K562 (cell line): ENCODE measurements at regions not wholly inside any gene's neighbourhood (a gene's known extent, or its start where the extent isn't known, plus 50 kb on each side); places are given as distances from the start of the nearest gene placed in this dataset.

ENCODE experiments used
- ATAC-seq: fragments of 200-7000 bp; cut with Tn5 transposase; 3 replicates; pipeline ENCODE4 v1.9.1; 2020; ENCODE audit warnings: moderate library complexity
- BruUV-seq: library from RNA; stranded (reverse); fragments of 400-500 nt; replicated peaks from 2 replicates; lab custom pipeline; 2021; lab: Mats Ljungman, UMichigan
- CTCF ChIA-PET: fragments of 300-600 bp; formaldehyde crosslinking; extraction: SDS; loops from one replicate; lab custom pipeline; 2021; ENCODE audit warnings: low intra/inter-chr PET ratio; lab: Yijun Ruan, JAX
- POLR2A ChIA-PET: fragments of 300-600, 350-650 bp; sonication (Branson Sonifier 250); formaldehyde crosslinking; extraction: SDS; loops from one replicate; lab custom pipeline; 2021; ENCODE audit warnings: antibody characterized with exemption, inconsistent platforms; lab: Yijun Ruan, JAX
- DNase-seq, 4 experiments: peaks; one replicate each; pipeline versions ENCODE4 v3.0.0 to v3.0.0-alpha.2; 2011 to 2018; ENCODE audit warnings: low spot score in 3 of 4, mixed read lengths in 3 of 4; ENCODE audit errors: extremely low read depth in 1 of 4
- FAIRE-seq: peaks from 2 replicates; lab custom pipeline; 2011; peaks lifted over from hg19 to GRCh38; lab: Jason Lieb, UNC
- H2AFZ ChIP-seq: 2 replicates; pipeline ENCODE4 v1.6.0; 2011; ENCODE audit warnings: low read depth, low read length, control low read depth, inconsistent platforms
- H3K27ac ChIP-seq: fragments of 200-600 bp; 3 replicates; pipeline ENCODE4 v1.8.0; 2011; ENCODE audit warnings: low read depth, mild to moderate bottlenecking, control low read depth, inconsistent platforms, low read length, moderate library complexity, mixed read lengths; ENCODE audit errors: extremely low read depth
- H3K27me3 ChIP-seq, 2 experiments: fragments of 300-600 bp in 1 of 2; 2 replicates in 1 of 2; 3 replicates in 1 of 2; pipeline versions ENCODE4 v1.6.0 to v1.8.0; 2011; ENCODE audit warnings: inconsistent platforms in 2 of 2, low read length in 2 of 2, mild to moderate bottlenecking in 1 of 2, mixed read lengths in 1 of 2, moderate library complexity in 1 of 2; ENCODE audit not compliant: control insufficient read depth in 2 of 2, insufficient read depth in 2 of 2
- H3K36me3 ChIP-seq: fragments of 300-600 bp; 3 replicates; pipeline ENCODE4 v1.8.0; 2011; ENCODE audit warnings: mild to moderate bottlenecking, low read length, inconsistent platforms; ENCODE audit not compliant: control insufficient read depth, insufficient read depth
- H3K4me1 ChIP-seq, 2 experiments: fragments of 200-600 bp in 1 of 2; replicated peaks in 1 of 2; 2 replicates in 1 of 2; 3 replicates in 1 of 2; pipeline versions ENCODE4 v1.5.1 to v1.8.0; 2011; ENCODE audit warnings: inconsistent platforms in 2 of 2, low read length in 2 of 2, mild to moderate bottlenecking in 1 of 2, mixed read lengths in 1 of 2, moderate library complexity in 1 of 2; ENCODE audit not compliant: control insufficient read depth in 2 of 2, insufficient read depth in 2 of 2
- H3K4me2 ChIP-seq: 2 replicates; pipeline ENCODE4 v1.6.1; 2011; ENCODE audit warnings: low read length, control low read depth, inconsistent platforms, mixed read lengths; ENCODE audit not compliant: insufficient read depth
- H3K4me3 ChIP-seq: fragments of 200-600 bp; sonication (generic), shearing (Covaris generic); 2 replicates; pipeline ENCODE4 v1.5.1; 2016; ENCODE audit warnings: control low read depth, inconsistent platforms
- H3K79me2 ChIP-seq: fragments of 200-600 bp; 3 replicates; pipeline ENCODE4 v1.8.0; 2011; ENCODE audit warnings: low read length, inconsistent platforms; ENCODE audit not compliant: control insufficient read depth, insufficient read depth
- H3K9ac ChIP-seq, 2 experiments: 2 replicates each; pipeline versions ENCODE4 v1.6.0 to v1.6.1; 2011; ENCODE audit warnings: low read depth in 2 of 2, low read length in 2 of 2, control low read depth in 1 of 2, inconsistent platforms in 1 of 2, mild to moderate bottlenecking in 1 of 2, mixed read lengths in 1 of 2; ENCODE audit not compliant: insufficient read depth in 1 of 2
- H3K9me1 ChIP-seq: one replicate; pipeline ENCODE4 v1.6.0; 2011; ENCODE audit warnings: inconsistent platforms, mild to moderate bottlenecking, low read length, moderate library complexity; ENCODE audit not compliant: control insufficient read depth, insufficient read depth
- H3K9me3 ChIP-seq: replicated peaks from 2 replicates; pipeline ENCODE4 v1.5.1; 2011; ENCODE audit warnings: low read depth, low read length, inconsistent platforms; ENCODE audit not compliant: control insufficient read depth, insufficient read depth
- H4K20me1 ChIP-seq: replicated peaks from 2 replicates; pipeline ENCODE4 v1.6.1; 2011; ENCODE audit warnings: low read length, inconsistent platforms, mixed read lengths; ENCODE audit not compliant: control insufficient read depth, insufficient read depth
- CBFA2T3 ChIP-seq: fragments of 450-650 bp; IDR thresholded peaks from 2 replicates; pipeline ENCODE4 v1.6.1; 2017
- CCNT2 ChIP-seq: IDR thresholded peaks from 2 replicates; pipeline ENCODE4 v1.6.1; 2011; ENCODE audit warnings: borderline replicate concordance, low read depth, mild to moderate bottlenecking, moderate library complexity, mixed read lengths, low read length; ENCODE audit not compliant: insufficient read length; ENCODE audit errors: extremely low read depth
- DMBX1 ChIP-seq: fragments of 250-450 bp; sonication (Bioruptor Pico); IDR thresholded peaks from 2 replicates; pipeline ENCODE4 v1.8.0; 2022; ENCODE audit warnings: inconsistent platforms, mild to moderate bottlenecking, moderate library complexity, borderline replicate concordance
- KDM2B ChIP-seq: fragments of 250-450 bp; sonication (Bioruptor Pico); IDR thresholded peaks from 2 replicates; pipeline ENCODE4 v1.8.0; 2021; ENCODE audit warnings: mild to moderate bottlenecking, moderate library complexity
- NFE2 ChIP-seq: IDR thresholded peaks from 2 replicates; pipeline ENCODE4 v1.6.1; 2014; ENCODE audit warnings: antibody characterized with exemption, low read depth
- RBM14 ChIP-seq: fragments of 200-400 bp; formaldehyde crosslinking; IDR thresholded peaks from 2 replicates; pipeline ENCODE4 v1.6.1; 2018; ENCODE audit warnings: low read depth, mild to moderate bottlenecking, low read length, moderate library complexity, borderline replicate concordance; ENCODE audit not compliant: insufficient read depth
- RBM34 ChIP-seq: fragments of 200-400 bp; formaldehyde crosslinking; IDR thresholded peaks from 2 replicates; pipeline ENCODE4 v1.6.1; 2018; ENCODE audit warnings: low read length, borderline replicate concordance; ENCODE audit not compliant: insufficient read depth
- RHOXF2B ChIP-seq: fragments of 250-450 bp; sonication (Bioruptor Pico); conservative IDR thresholded peaks from 2 replicates; pipeline ENCODE4 v1.5.1; 2021
- SMAD2 ChIP-seq: fragments of 150-350 bp; IDR thresholded peaks from 2 replicates; pipeline ENCODE4 v1.6.1; 2014; ENCODE audit warnings: low read depth, mild to moderate bottlenecking, low read length
- SRSF9 ChIP-seq: fragments of 200-400 bp; formaldehyde crosslinking; IDR thresholded peaks from 2 replicates; pipeline ENCODE4 v1.6.1; 2017; ENCODE audit warnings: low read depth, low read length, borderline replicate concordance
- ZNF384 ChIP-seq: IDR thresholded peaks from 2 replicates; pipeline ENCODE4 v1.6.1; 2012; ENCODE audit warnings: low read depth, low read length, improper control_type of control experiment
- ZNF436 ChIP-seq: fragments of 250-450, 450-650 bp; sonication (Bioruptor Pico); formaldehyde crosslinking; IDR thresholded peaks from 2 replicates; pipeline ENCODE4 v1.7.0; 2020; ENCODE audit warnings: mild to moderate bottlenecking
- ZNF75A ChIP-seq: fragments of 450-650 bp; formaldehyde crosslinking; IDR thresholded peaks from 2 replicates; pipeline ENCODE4 v1.4.0; 2020; ENCODE audit warnings: mild to moderate bottlenecking
- WGBS: fragments of 100-300 bp; shearing (Covaris generic); methylation state at CpG from one replicate; pipeline ENCODE4 v1.1.6; 2016; ENCODE audit warnings: low coverage, mixed read lengths; ENCODE audit not compliant: insufficient coverage; ENCODE audit errors: missing lambda C conversion rate; 5-methylcytosine and 5-hydroxymethylcytosine counted together
- in situ Hi-C: fragments of 300-500 bp; cut with MboI; formaldehyde crosslinking; loops from 4 replicates; pipeline ENCODE4 v1.15.0; 2018; ENCODE audit warnings: inconsistent platforms, mixed read lengths
- intact Hi-C: fragments of 100-400 bp; cut with micrococcal nuclease; formaldehyde crosslinking; loops from 2 replicates; pipeline ENCODE4 v1.14.2; 2022

- 0% methylated on average over 1 of the region's 1 CpG for WGBS
- no peaks in the 10 kb centered on the region; a peak in 1 of 5 replicates for H3K27me3 ChIP-seq
- no peaks in the 10 kb centered on the region for H3K4me1 ChIP-seq
- no peak for ATAC-seq
- in situ Hi-C loops = no loop called here
- ChIA-PET CTCF (no interaction called here), POLR2A (interaction anchor here (1.0 kb wide), 1 partner anchor 13 kb away, joined by 3 read pairs; no protein-coding TSS in a partner anchor)
- no peak overlapping the region for H3K9ac ChIP-seq
- no peak for DNase-seq
- intact Hi-C loops = no loop called here
- no peak overlapping the region for H2AFZ ChIP-seq
- FAIRE-seq = no peak
- H3K79me2 ChIP-seq = no peaks in the 10 kb centered on the region
- no peaks in the 10 kb centered on the region for H3K36me3 ChIP-seq
- no TSS peak for BruUV-seq
- no peaks in the 10 kb centered on the region for H3K9me1 ChIP-seq
- H3K27ac ChIP-seq = no peak overlapping the region
- TF ChIP-seq RBM34 = no peak
- TF ChIP-seq CBFA2T3 = no peak
- TF ChIP-seq RHOXF2B (CRISPR knock-in tag) = no peak
- no peak for TF ChIP-seq SRSF9
- TF ChIP-seq DMBX1 (CRISPR knock-in tag) = no peak
- no peak for TF ChIP-seq CCNT2
- TF ChIP-seq ZNF436 = no peak
- no peak for TF ChIP-seq RBM14
- no peak for TF ChIP-seq ZNF384
- TF ChIP-seq NFE2 = no peak
- no peak for TF ChIP-seq SMAD2
- no peak for TF ChIP-seq KDM2B (CRISPR knock-in tag)
- no peak for TF ChIP-seq ZNF75A
- no peak overlapping the region for H3K4me3 ChIP-seq
- no peak overlapping the region for H3K4me2 ChIP-seq
- H4K20me1 ChIP-seq = no peaks in the 10 kb centered on the region
- no peaks in the 10 kb centered on the region for H3K9me3 ChIP-seq
Observed at GRCh38 chr6:100317031-100317430, 147.7 kb downstream of the SIM1 start.
